GM19025 (cell line): ENCODE measurements at regions not wholly inside any gene's neighbourhood (a gene's known extent, or its start where the extent isn't known, plus 50 kb on each side); places are given as distances from the start of the nearest gene placed in this dataset.

Experiments
- ATAC-seq: cut with Tn5 transposase; IDR thresholded peaks from one replicate; pipeline ENCODE4 v1.9.1; 2021; ENCODE audit warnings: mild to moderate bottlenecking, low read depth, moderate library complexity; ENCODE audit not compliant: unreplicated experiment

DNA sequence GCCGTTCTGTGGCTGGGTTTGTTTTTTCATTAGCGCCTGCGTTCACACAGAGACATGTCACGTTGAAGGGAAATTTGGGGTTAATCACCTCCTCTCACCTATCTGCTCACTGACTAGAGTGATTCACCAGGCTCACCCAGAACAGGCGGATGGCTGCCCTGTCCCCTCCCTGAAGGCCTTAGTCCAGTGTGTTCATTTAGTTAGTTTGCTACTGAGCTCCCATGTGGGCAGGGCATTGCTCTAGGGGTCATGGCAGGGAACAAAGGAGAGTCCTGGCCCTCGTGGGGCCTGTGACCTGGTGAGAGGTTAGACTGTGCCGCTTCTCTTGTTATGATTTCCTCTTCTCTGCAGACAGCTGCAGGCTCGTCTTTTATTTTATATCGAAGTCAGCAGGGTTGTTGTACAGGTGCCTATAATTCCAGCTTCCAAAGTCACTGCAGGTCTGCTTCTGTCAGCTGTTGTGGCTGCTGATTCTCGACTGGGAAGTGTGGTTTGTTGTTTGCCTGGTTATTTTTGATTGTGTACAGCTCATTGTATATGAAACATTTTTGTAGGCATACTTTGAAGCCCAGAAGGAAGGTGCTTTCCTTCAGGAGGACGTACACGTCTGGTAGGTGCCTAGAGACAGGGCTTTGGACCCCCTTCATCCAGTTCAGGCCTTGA is 73.4 kb upstream of the GSE1 start:
- ATAC-seq: no peak

DNA sequence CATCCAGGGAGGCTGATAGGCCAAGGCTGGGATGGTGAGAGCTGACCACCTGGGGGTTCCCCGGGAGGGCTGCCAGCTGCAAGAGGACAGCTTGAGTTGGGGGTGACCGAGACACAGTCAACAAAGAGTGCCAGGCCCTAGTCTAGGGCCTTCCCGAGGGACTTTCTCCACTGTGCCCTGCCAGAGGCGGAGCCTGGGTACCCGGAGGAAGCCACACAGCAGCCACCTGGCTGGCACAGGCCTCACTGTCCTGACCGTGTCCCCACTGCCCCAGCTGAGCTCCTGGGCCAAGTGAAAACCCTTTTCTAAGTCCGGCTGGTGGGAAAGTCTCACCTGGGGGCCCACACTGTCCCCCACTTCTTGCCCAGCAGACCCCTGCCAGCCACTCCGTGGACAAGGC is 71.9 kb upstream of the GSE1 start:
- no peak for ATAC-seq

DNA sequence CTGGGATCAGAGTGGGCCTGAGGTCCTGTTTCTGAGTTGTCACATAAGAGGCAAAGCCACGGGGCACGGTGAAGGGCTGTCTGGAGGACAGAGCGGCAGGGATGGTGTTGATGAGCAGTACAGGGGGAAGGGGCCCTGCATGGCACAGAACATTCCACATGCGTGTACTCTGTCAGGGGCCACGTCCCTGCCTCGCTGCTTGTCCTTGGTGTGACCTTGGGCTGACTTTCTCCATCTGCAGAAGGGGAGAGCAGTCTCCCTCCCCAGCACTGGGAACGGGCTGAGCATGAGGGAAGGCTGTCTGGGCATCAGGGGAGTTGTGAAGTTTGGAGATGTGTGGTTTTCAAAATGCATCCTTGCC is 71.5 kb upstream of the GSE1 start:
- no peak for ATAC-seq

DNA sequence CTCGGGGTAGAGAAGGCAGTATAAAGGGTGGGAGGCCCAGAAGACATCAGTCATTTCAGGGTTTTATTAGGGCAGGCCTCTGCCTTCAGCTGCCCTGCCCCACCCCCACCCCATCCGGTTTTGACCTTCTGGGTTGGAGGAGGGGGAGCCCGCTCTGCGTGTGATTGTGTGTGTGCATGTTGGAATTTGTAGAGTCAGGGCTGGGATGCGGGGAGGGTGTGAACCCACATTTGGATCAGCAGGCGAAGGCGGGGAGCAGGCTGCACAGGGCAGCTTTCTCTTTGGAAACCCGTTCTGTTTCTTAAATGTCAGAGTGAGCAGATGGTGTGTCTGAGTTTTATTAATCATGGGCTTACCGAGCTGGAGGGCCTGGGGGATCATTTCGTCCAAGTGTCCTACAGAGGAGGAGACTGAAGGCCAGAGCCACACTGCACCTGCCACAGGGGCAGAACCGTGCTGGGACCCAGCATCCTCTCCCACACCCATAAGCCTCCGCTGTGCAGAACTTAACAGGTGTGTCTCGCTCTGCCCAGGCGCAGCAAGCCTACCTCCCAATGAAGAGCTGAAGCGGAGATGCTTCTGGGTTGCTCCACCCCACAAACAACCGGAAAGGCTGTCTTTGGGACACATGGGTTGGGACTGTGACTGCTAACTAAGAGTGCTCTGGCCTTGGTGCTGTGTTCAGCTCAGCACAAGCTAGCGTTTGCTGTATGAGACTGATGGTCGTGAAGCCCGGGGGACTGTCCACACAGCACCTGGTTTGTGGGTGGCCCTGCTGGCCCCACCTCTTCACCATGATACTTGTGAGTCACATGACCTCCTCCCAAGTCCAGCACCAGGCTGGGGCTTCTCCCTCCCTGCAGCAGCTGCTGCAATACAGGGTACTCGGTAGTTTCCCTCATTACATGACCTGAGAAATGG is 70.9 kb upstream of the GSE1 start:
- ATAC-seq: no peak

- no peak for ATAC-seq
Measured at GRCh38 chr16:85543536-85543935, 69.6 kb upstream of the GSE1 start.

GRCh38 chr16:85544016-85544415 is 69.1 kb upstream of the GSE1 start:
- ATAC-seq: no peak

DNA sequence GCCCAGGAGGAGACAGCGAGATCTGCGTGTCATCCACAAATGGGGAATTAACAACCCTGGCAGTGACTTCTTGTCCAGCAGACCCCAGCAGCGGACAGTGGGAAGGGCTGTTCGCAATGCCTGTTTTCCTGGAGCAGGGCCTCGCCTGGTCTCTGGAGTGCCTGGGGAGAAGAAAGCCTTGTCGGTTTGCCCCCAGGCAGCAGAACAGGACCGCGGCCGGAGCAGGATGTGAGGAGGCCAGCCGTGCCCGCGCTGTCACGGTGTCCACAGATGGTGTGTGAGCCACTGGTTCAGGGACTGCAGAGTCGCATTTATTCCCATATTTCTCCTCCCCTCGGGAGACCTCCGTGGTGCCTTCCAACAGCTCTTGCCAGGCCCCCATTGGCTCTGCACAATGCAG is 68.5 kb upstream of the GSE1 start:
- ATAC-seq: no peak

DNA sequence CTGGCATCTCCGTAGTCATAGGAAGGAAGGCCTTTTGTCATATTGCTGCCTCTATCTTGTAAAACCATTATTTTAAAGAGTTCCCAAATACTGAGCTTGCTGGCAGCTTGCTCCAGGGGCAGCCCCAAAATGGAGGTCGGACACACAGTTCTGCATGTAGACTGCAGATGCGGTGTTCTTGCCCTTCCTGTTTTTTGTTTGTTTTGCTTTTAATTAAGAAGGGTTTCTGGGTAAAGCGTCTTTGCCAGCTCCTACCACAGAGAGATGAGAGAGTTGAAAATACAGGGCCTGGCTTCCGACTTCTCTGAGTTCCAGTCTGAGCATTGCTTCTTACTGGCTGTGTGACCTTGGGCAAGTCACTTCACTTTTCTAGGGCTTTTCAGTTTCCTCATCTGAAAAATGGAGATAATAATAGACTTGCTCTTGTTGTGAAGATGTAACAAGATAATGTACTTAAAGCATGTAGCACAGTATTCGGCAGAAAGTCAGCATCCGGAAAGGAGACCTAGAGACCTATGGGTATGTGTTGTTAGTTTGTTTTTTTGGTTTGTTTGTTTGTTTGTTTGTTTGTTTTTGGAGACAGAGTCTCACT is 67.8 kb upstream of the GSE1 start:
- no peak for ATAC-seq

DNA sequence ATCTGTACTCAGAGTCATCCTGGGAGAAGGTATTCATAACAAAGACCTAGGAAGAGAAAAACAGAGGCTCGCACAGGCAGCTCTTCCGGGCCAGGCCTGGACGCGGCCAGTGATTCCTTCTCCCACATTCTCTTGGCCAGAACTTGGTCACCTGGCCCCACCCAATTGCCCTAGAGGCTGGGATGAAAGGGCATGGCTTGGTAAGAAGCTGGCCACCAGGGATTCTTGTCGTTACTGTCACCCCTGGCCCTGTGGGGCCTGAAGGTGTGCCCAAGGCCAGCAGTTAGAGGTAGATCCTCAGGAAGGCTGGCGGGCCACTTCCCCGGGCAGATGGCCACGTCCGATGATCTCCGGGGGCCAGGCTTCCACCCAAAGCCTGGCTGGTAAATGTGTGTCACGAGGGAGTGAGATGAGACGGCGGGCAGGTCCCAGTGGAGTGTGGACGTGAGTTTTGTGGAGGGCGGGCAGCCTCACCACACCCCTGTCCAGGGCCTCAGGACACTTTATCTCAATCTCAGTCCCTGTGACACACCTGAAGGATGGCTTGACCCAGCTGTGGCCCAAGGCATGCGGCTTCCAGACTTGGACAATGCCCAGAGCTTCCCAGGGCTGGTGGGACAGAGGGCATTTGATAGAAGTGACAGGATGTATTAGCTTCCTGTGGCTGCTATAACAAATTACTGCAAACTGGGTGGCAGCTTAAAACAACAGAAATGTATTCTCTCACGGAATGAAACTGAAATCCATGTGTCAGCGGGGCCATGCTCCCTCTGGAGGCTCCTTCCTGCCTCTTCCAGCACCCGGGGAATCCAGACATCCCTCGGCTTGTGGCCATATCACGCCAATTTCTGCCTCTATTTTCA is 66.3 kb upstream of the GSE1 start:
- no peak for ATAC-seq

GRCh38 chr16:85548375-85548774 is 64.7 kb upstream of the GSE1 start:
- ATAC-seq: no peak

DNA sequence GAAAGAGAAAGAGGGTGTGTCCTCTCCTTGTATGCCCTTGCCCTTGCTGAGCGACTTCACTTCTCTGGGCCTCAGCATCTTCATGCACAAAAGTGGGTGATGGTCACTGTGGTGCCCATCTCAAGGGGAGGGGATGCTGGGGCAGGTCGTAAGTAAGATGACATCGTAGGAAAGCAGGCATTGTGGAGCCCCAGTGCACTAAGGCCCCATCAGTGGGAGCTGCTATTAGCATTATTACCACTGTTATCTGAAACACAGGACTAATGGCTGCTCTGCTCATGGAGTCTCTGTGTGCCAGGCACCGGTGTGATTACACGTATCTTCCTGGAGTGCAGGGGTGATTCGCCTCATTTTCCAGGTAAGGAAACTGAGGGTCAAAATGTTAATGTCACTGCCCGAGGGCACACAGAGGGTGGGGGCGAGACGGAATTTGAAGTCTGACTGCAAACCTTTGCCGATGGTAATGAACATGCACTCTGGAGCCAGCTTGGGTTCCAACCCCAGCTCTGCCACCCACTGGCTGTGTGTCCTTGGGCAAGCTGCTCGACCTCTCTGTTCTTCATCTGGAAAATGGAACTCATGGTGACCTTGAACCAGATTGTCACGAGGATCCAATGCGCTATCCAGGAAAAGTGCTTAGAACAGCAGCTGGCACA is 63.2 kb upstream of the GSE1 start:
- no peak for ATAC-seq

GRCh38 chr16:85550422-85550864 is 62.7 kb upstream of the GSE1 start:
- no peak for ATAC-seq

DNA sequence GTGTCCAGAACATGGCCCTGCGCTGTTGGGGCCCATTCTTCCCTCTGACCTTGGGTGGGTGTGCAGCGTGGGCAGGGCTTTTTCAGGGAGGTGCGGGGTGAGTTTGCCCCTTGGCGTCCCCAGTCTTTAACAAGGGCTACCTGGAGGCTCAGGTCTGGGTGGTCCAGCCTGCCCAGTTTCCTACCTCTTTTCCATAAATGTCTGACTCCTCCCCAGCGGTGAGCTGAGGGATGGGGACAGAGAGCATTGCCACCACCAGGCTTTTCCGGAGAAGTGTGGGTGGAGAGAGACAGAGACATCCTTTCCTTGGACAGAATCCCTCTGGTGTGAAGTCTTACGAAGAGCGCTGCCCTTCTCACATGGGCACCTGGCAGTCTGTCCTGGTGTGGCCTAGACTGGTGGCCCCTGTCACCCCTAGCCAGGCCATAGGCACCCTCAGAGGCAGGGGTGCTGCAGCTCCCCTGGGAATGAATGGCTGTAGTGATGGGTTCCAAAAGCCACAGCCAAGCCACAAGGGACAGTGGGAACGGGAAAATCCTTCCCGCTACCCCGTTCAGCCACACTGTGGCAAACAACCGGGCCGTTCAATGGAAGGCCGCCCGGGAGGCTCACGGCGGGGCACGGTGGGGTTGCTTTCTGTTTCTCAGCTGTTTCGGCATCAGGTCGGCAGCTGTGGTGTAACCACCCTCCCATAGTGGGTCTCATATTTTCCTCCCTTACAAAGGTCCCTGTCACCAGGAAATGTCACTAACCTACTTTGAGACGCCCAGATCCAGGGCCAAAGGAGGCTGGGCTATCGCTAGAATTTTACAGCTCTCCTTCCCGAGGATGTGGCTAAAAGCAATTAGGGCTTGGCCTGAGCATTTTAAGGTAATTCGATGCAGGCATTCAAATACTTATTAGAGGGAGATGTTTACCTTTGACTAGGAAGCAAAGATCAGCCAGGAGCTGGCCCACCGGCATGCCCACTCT is 61.9 kb upstream of the GSE1 start:
- no peak for ATAC-seq

DNA sequence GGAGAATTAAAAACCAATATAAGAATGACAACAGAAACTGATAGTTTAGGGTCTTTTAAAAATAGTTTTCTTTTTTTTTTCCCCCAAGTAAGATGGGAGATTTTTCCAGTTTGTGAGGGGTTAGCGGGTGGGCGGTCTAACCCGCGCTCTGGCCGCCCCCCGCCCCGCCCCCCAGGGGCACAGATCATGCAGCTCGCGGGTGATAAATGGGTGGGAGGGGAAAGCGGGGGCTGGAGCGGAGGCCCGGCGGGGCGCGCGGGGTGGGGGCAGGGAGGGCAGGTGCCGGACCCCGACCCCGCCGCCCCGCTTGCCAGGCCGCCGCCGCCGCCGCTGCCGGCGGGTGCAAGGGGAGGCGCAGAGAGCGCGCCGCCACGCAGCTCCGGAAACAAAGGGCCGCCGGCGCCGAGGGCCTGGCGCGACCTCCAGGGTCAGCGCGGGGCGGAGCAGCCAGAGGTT is 60.1 kb upstream of the GSE1 start:
- ATAC-seq: peak; percentile 33

DNA sequence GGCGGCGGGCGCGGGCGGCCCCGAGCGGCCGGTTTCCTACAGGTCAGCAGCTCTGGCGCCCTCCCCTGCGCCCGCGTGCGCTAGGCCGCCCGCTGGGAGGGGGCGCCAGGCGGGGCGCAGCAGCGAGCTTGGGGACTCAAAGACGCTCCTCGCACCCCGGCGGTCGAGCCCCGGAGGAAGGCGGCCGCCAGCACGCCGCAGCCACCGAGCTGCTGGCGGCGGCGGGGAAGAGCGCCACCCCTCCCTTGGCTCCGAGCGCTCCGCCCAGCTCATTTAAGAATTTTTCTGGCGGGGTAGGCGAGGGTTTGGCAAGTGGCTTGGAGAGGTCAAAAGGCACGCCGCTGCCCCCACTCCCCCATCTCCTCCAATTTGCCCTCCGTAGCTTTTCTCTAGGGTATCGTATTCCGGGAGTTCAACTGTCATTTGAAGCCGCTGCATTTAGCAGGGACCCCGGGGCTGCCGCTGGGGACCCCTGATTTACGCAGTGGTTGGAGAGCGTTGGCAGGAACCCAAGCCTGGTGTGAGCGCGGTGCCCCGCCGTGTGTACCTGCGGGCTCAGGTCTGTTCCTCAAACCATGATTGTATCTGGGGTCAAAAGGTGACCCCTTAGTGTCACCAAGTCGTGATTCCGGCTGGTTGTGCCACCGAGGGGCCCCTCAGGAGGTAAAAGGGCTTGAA is 59.5 kb upstream of the GSE1 start:
- peak; percentile 18 for ATAC-seq

DNA sequence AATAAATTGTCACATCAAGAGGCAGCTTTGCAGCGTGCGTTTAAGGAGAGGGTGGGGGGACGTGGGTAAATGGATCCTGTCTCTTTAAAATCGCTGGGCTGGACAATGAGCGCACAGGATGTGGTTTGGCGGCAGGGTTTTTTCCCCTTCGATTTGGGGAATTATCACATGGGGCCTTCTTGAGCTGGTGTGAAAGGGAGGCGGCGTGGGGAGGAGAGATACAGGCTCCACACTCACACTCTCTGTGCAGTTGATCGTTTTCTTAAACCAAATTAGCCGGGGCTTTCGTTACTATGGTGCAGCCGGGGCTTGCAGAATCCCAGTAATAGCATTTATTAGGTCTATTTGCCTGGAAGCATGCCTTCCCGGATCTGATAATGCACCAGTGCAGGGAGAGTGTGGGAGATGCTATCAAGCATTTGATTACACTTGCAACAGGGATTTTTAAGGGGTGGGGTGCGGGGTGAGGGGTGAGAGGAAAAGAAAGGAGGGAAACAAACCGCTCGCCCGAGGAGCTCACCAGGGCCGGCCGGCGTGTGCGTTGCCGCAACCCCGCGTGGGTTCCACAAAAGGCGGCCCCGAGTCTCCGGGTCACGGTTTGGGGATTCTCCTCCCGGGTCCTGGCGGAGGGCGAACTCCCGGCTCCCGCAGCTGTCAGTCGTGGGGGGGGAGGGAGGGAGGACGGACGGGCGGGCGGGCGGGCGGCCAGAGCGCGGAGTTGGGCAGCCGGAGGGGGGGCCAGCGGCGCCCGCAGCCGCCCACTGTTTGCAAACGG is 58.8 kb upstream of the GSE1 start:
- peak; percentile 39 for ATAC-seq

DNA sequence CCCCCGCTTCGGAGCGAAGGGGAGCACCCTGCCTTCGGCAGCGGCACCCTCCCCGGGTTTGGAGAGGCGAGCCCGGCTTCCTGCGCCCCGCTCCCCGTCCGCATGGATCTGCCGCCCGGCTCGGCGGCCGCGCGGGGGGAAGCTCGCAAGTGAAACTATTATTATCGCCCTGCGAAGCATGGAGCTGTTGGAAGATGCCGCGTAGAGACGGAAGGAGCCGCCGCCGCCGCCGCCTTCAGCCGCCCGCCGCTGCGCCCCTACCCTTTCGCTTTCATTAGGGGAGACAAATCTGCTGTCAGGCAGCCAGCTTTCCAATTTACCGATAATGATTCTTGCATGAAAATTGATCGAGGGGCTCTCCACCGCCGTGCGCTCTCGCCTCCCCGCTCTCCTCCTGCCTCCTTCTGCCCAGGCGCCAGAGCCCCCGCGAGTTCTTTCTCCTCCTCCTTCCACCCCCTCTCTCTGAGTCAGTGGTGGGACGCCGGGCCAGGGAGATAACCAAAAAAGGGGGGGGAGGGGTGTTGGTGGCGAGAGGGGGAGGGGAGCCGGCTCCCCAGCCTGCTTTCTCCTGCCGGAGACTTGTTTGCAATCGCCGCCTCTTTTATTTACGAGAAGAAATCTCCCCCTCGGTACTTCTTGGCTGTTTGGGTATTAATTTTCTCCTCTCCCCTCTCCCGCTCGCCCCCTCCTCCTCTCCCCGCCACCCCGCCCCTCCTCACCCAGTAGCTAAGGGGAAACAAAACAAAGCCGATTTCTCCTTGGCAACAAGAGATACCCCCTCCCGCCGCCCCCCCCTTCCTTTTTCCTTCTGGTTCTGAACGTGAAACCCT is 58.0 kb upstream of the GSE1 start:
- ATAC-seq: no peak
